DND-41 (cell line): ENCODE measurements at regions not wholly inside any gene's neighbourhood (a gene's known extent, or its start where the extent isn't known, plus 50 kb on each side); places are given as distances from the start of the nearest gene placed in this dataset.

Experiments
- ATAC-seq: fragments of 200-7000 bp; cut with Tn5 transposase; 3 replicates; pipeline ENCODE4 v1.9.1; 2021; ENCODE audit warnings: low read depth; ENCODE audit not compliant: insufficient read depth
- DNase-seq: peaks from one replicate; pipeline ENCODE4 v3.0.0-alpha.2; 2020
- H2AFZ ChIP-seq: 2 replicates; pipeline ENCODE4 v1.6.0; 2012; ENCODE audit warnings: low read depth, low read length
- H3K27ac ChIP-seq: 2 replicates; pipeline ENCODE4 v1.5.1; 2012; ENCODE audit warnings: low read length, inconsistent platforms
- H3K27me3 ChIP-seq: fragments of 200-600 bp; sonication (generic); 2 replicates; pipeline ENCODE4 v1.6.0; 2012; ENCODE audit warnings: low read length, mild to moderate bottlenecking, inconsistent platforms; ENCODE audit not compliant: insufficient read depth, poor library complexity
- H3K36me3 ChIP-seq: 2 replicates; pipeline ENCODE4 v1.5.1; 2012; ENCODE audit warnings: low read length, inconsistent platforms; ENCODE audit not compliant: insufficient read depth
- H3K4me1 ChIP-seq: 2 replicates; pipeline ENCODE4 v1.5.1; 2012; ENCODE audit warnings: mild to moderate bottlenecking, low read length; ENCODE audit not compliant: insufficient read depth
- H3K4me2 ChIP-seq: 2 replicates; pipeline ENCODE4 v1.6.0; 2012; ENCODE audit warnings: mild to moderate bottlenecking, moderate library complexity, low read length, inconsistent platforms; ENCODE audit not compliant: insufficient read depth
- H3K4me3 ChIP-seq, 2 experiments: fragments of 200-600 bp in 1 of 2; shearing (Covaris generic) in 1 of 2; 2 replicates each; pipeline ENCODE4 v1.5.1; 2012 to 2016; ENCODE audit warnings: inconsistent platforms in 2 of 2, low read length in 2 of 2, mild to moderate bottlenecking in 2 of 2, low read depth in 1 of 2, moderate library complexity in 1 of 2
- H3K79me2 ChIP-seq: 2 replicates; pipeline ENCODE4 v1.6.0; 2012; ENCODE audit warnings: low read length, inconsistent platforms; ENCODE audit not compliant: insufficient read depth
- H3K9ac ChIP-seq: 2 replicates; pipeline ENCODE4 v1.6.0; 2012; ENCODE audit warnings: low read depth, mild to moderate bottlenecking, inconsistent platforms, low read length, moderate library complexity
- H3K9me3 ChIP-seq: 2 replicates; pipeline ENCODE4 v1.5.1; 2012; ENCODE audit warnings: low read length, moderate library complexity, mild to moderate bottlenecking, inconsistent platforms; ENCODE audit not compliant: insufficient read depth, severe bottlenecking
- H4K20me1 ChIP-seq: 2 replicates; pipeline ENCODE4 v1.6.0; 2012; ENCODE audit warnings: low read length; ENCODE audit not compliant: insufficient read depth
- EZH2 ChIP-seq: IDR thresholded peaks from 3 replicates; pipeline ENCODE4 v1.6.1; 2012; ENCODE audit warnings: borderline replicate concordance, low read depth, mild to moderate bottlenecking, moderate library complexity, low read length, inconsistent platforms; ENCODE audit not compliant: severe bottlenecking
- TF ChIP-seq, protein P1 (sequence below): IDR thresholded peaks from 2 replicates; pipeline ENCODE4 v1.5.1; 2012; ENCODE audit warnings: borderline replicate concordance, low read length, moderate library complexity, mild to moderate bottlenecking; ENCODE audit not compliant: poor library complexity, severe bottlenecking; ENCODE audit errors: extremely low read depth

- Histone ChIP-seq H3K27me3 (no peaks in the 10 kb centered on the region), H3K4me1 (no peaks in the 10 kb centered on the region), H3K9ac (no peak overlapping the region), H3K27ac (no peak overlapping the region), H3K36me3 (no peaks in the 10 kb centered on the region), H3K9me3 (no peaks in the 10 kb centered on the region), H2AFZ (no peak overlapping the region), H3K79me2 (no peaks in the 10 kb centered on the region), H4K20me1 (no peaks in the 10 kb centered on the region), H3K4me2 (no peak overlapping the region), H3K4me3 (no peak overlapping the region)
- TF ChIP-seq, protein P1, sequence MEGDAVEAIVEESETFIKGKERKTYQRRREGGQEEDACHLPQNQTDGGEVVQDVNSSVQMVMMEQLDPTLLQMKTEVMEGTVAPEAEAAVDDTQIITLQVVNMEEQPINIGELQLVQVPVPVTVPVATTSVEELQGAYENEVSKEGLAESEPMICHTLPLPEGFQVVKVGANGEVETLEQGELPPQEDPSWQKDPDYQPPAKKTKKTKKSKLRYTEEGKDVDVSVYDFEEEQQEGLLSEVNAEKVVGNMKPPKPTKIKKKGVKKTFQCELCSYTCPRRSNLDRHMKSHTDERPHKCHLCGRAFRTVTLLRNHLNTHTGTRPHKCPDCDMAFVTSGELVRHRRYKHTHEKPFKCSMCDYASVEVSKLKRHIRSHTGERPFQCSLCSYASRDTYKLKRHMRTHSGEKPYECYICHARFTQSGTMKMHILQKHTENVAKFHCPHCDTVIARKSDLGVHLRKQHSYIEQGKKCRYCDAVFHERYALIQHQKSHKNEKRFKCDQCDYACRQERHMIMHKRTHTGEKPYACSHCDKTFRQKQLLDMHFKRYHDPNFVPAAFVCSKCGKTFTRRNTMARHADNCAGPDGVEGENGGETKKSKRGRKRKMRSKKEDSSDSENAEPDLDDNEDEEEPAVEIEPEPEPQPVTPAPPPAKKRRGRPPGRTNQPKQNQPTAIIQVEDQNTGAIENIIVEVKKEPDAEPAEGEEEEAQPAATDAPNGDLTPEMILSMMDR = no peak
- no peak for TF ChIP-seq EZH2
- no peak for ATAC-seq
- DNase-seq = no peak
Observed at GRCh38 chr5:71923755-71924154, 183.5 kb upstream of the MAP1B start.

DNA sequence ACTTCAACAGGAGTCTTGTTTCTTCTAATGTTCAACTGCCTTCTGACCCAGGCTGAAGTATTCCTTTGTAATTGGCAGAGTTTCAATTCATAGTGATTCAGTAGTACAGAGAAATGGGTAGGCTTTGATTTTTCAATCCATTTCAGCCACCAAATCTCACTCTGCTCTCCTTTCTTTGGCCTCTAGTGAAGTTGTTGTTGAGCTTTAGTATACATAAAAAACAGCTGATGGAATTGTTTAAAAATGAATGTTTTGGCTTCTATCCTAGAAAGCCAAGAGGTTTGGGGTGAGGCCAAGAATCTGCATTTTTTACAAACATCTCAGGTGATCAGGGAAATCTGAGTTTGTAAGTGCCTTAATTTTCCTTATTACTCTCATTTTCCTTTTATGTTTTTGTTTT is 182.9 kb upstream of the MAP1B start:
- ATAC-seq (no peak), DNase-seq (no peak)
- no peak overlapping the region for H3K4me3 ChIP-seq
- no peak overlapping the region for H3K27ac ChIP-seq
- H4K20me1 ChIP-seq = no peaks in the 10 kb centered on the region
- H2AFZ ChIP-seq = no peak overlapping the region
- no peaks in the 10 kb centered on the region for H3K36me3 ChIP-seq
- TF ChIP-seq, protein P1 = no peak
- no peak for TF ChIP-seq EZH2
- no peak overlapping the region for H3K9ac ChIP-seq
- H3K79me2 ChIP-seq = no peaks in the 10 kb centered on the region
- H3K4me2 ChIP-seq = no peak overlapping the region
- no peaks in the 10 kb centered on the region for H3K4me1 ChIP-seq
- H3K9me3 ChIP-seq = no peaks in the 10 kb centered on the region
- no peaks in the 10 kb centered on the region for H3K27me3 ChIP-seq

DNA sequence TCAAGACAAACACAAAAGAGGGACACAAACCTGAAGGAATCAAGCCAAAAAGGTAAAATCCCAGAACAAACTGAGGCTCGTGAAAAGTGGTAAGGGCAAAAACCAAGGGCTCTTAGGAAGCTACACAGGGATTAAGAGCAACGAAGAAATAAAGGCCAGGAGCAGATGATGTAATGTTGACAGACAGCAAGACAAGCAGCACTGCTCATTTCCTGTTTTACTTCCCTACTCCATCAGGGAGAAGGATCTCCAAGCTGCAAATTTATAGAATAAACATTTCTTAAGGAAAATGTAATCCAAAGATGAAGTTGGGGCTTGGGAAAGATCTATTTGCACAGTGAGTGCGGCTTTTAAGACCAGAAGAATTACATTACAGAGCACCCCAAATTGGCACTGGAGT is 182.3 kb upstream of the MAP1B start:
- H2AFZ ChIP-seq = no peak overlapping the region
- no peak for ATAC-seq
- no peak for DNase-seq

More for the DNA sequence above, 182.3 kb upstream of the MAP1B start:
- Histone ChIP-seq H3K79me2 (no peaks in the 10 kb centered on the region), H3K27ac (no peak overlapping the region), H3K9ac (no peak overlapping the region), H4K20me1 (no peaks in the 10 kb centered on the region), H3K4me1 (no peaks in the 10 kb centered on the region), H3K4me3 (no peak overlapping the region), H3K4me2 (no peak overlapping the region), H3K36me3 (no peaks in the 10 kb centered on the region), H3K9me3 (no peaks in the 10 kb centered on the region), H3K27me3 (peaks cover 4% of the 10 kb centered on the region)
- no peak for TF ChIP-seq EZH2
- TF ChIP-seq, protein P1 = no peak
